ENCODE measurements at regions not wholly inside any gene's neighbourhood (a gene's known extent, or its start where the extent isn't known, plus 50 kb on each side); places are given as distances from the start of the nearest gene placed in this dataset.
"Not testable (repeated sequence)": the region's sequence is repeated elsewhere in the genome, so short reads cannot be mapped to it uniquely, and the experiment has no call there.

- Histone ChIP-seq H4K20me1 (ENCODE audit: insufficient read depth, low read length) (no peaks in the 10 kb centered on the region), H3K4me1 (ENCODE audit: insufficient read depth, low read length) (no peaks in the 10 kb centered on the region), H3K4me2 (ENCODE audit: insufficient read depth, low read length) (no peak overlapping the region), H3K79me2 (ENCODE audit: insufficient read depth, low read length) (no peaks in the 10 kb centered on the region), H2AFZ (ENCODE audit: low read length) (no peak overlapping the region), H3K27me3 (ENCODE audit: insufficient read depth, low read length) (no peaks in the 10 kb centered on the region), H3K36me3 (ENCODE audit: insufficient read depth, low read length) (no peaks in the 10 kb centered on the region), H3K27ac (ENCODE audit: low read depth, low read length) (no peak overlapping the region), H3K4me3 (ENCODE audit: insufficient read depth, low read length) (no peak overlapping the region), H3K9me3 (ENCODE audit: low read depth, low read length) (no peaks in the 10 kb centered on the region)
- TF ChIP-seq CTCF (IDR thresholded peaks at IDR 0.05; ENCODE audit: extremely low read depth, low read depth, low read length): no peak
- DNase-seq (ENCODE audit: insufficient read length, low spot score, missing footprints): no peak
Observed at GRCh38 chr18:34399892-34400291, 175.2 kb upstream of the NOL4 start.

- H3K27ac ChIP-seq (ENCODE audit: low read depth, low read length): no peak overlapping the region
- no peak overlapping the region for H3K4me2 ChIP-seq (ENCODE audit: insufficient read depth, low read length)
- no peaks in the 10 kb centered on the region for H3K79me2 ChIP-seq (ENCODE audit: insufficient read depth, low read length)
- no peaks in the 10 kb centered on the region for H3K27me3 ChIP-seq (ENCODE audit: insufficient read depth, low read length)
- H4K20me1 ChIP-seq (ENCODE audit: insufficient read depth, low read length): no peaks in the 10 kb centered on the region
- no peaks in the 10 kb centered on the region for H3K4me1 ChIP-seq (ENCODE audit: insufficient read depth, low read length)
- no peak for TF ChIP-seq CTCF (IDR thresholded peaks at IDR 0.05; ENCODE audit: extremely low read depth, low read depth, low read length)
- H2AFZ ChIP-seq (ENCODE audit: low read length): no peak overlapping the region
- no peaks in the 10 kb centered on the region for H3K36me3 ChIP-seq (ENCODE audit: insufficient read depth, low read length)
- DNase-seq (ENCODE audit: insufficient read length, low spot score, missing footprints): no peak
- no peak overlapping the region for H3K4me3 ChIP-seq (ENCODE audit: insufficient read depth, low read length)
- no peaks in the 10 kb centered on the region for H3K9me3 ChIP-seq (ENCODE audit: low read depth, low read length)
Observed at GRCh38 chr18:34400834-34401233, 176.1 kb upstream of the NOL4 start.

- Histone ChIP-seq H3K4me3 (ENCODE audit: insufficient read depth, low read length) (no peak overlapping the region), H3K4me1 (ENCODE audit: insufficient read depth, low read length) (no peaks in the 10 kb centered on the region), H3K79me2 (ENCODE audit: insufficient read depth, low read length) (no peaks in the 10 kb centered on the region), H3K27ac (ENCODE audit: low read depth, low read length) (no peak overlapping the region), H3K36me3 (ENCODE audit: insufficient read depth, low read length) (no peaks in the 10 kb centered on the region), H2AFZ (ENCODE audit: low read length) (no peak overlapping the region), H3K4me2 (ENCODE audit: insufficient read depth, low read length) (no peak overlapping the region), H3K9me3 (ENCODE audit: low read depth, low read length) (no peaks in the 10 kb centered on the region), H4K20me1 (ENCODE audit: insufficient read depth, low read length) (no peaks in the 10 kb centered on the region), H3K27me3 (ENCODE audit: insufficient read depth, low read length) (no peaks in the 10 kb centered on the region)
- DNase-seq (ENCODE audit: insufficient read length, low spot score, missing footprints): no peak
- TF ChIP-seq CTCF (IDR thresholded peaks at IDR 0.05; ENCODE audit: extremely low read depth, low read depth, low read length): no peak
Observed at GRCh38 chr18:34401775-34402174, 177.1 kb upstream of the NOL4 start.

GRCh38 chr18:34407471-34407870, 182.8 kb upstream of the NOL4 start:
- H3K4me2 ChIP-seq (ENCODE audit: insufficient read depth, low read length); H3K27ac ChIP-seq (ENCODE audit: low read depth, low read length); H4K20me1 ChIP-seq (ENCODE audit: insufficient read depth, low read length); H3K4me3 ChIP-seq (ENCODE audit: insufficient read depth, low read length); H3K4me1 ChIP-seq (ENCODE audit: insufficient read depth, low read length); H3K27me3 ChIP-seq (ENCODE audit: insufficient read depth, low read length); H3K79me2 ChIP-seq (ENCODE audit: insufficient read depth, low read length); H3K9me3 ChIP-seq (ENCODE audit: low read depth, low read length); H2AFZ ChIP-seq (ENCODE audit: low read length); H3K36me3 ChIP-seq (ENCODE audit: insufficient read depth, low read length); DNase-seq (ENCODE audit: insufficient read length, low spot score, missing footprints): not testable (repeated sequence)

GRCh38 chr18:34411952-34412351, 187.2 kb upstream of the NOL4 start:
- H3K36me3 ChIP-seq (ENCODE audit: insufficient read depth, low read length): no peaks in the 10 kb centered on the region
- no peaks in the 10 kb centered on the region for H3K9me3 ChIP-seq (ENCODE audit: low read depth, low read length)
- H3K79me2 ChIP-seq (ENCODE audit: insufficient read depth, low read length): no peaks in the 10 kb centered on the region
- H3K4me1 ChIP-seq (ENCODE audit: insufficient read depth, low read length): no peaks in the 10 kb centered on the region
- H3K4me2 ChIP-seq (ENCODE audit: insufficient read depth, low read length): no peak overlapping the region
- no peaks in the 10 kb centered on the region for H4K20me1 ChIP-seq (ENCODE audit: insufficient read depth, low read length)
- H3K27me3 ChIP-seq (ENCODE audit: insufficient read depth, low read length): no peaks in the 10 kb centered on the region
- TF ChIP-seq CTCF (IDR thresholded peaks at IDR 0.05; ENCODE audit: extremely low read depth, low read depth, low read length): no peak
- DNase-seq (ENCODE audit: insufficient read length, low spot score, missing footprints): no peak
- no peak overlapping the region for H2AFZ ChIP-seq (ENCODE audit: low read length)
- no peak overlapping the region for H3K4me3 ChIP-seq (ENCODE audit: insufficient read depth, low read length)
- no peak overlapping the region for H3K27ac ChIP-seq (ENCODE audit: low read depth, low read length)

Data from osteoblast (primary cell).